Hepatocyte (in vitro differentiated cells): ENCODE measurements at regions not wholly inside any gene's neighbourhood (a gene's known extent, or its start where the extent isn't known, plus 50 kb on each side); places are given as distances from the start of the nearest gene placed in this dataset.

Experiments used
- DNase-seq: peaks from one replicate; pipeline ENCODE4 v3.0.0-alpha.2; 2016; ENCODE audit warnings: low spot score
- H2AFZ ChIP-seq: fragments of 200-600 bp; sonication (generic); 2 replicates; pipeline ENCODE4 v1.6.0; 2016; ENCODE audit warnings: antibody characterized with exemption, mild to moderate bottlenecking
- H3K27ac ChIP-seq: fragments of 200-600 bp; sonication (generic); 2 replicates; pipeline ENCODE4 v1.5.1; 2016; ENCODE audit warnings: mild to moderate bottlenecking
- H3K27me3 ChIP-seq: fragments of 200-600 bp; sonication (generic); 2 replicates; pipeline ENCODE4 v1.6.1; 2016
- H3K36me3 ChIP-seq: fragments of 200-600 bp; sonication (generic); replicated peaks from 2 replicates; pipeline ENCODE4 v1.5.1; 2016; ENCODE audit warnings: low read depth; ENCODE audit not compliant: insufficient read depth
- H3K4me1 ChIP-seq: fragments of 200-600 bp; sonication (generic); 2 replicates; pipeline ENCODE4 v1.5.1; 2016; ENCODE audit warnings: mild to moderate bottlenecking, moderate library complexity; ENCODE audit not compliant: insufficient read depth
- H3K4me2 ChIP-seq: fragments of 200-600 bp; sonication (generic); 2 replicates; pipeline ENCODE4 v1.6.0; 2016
- H3K4me3 ChIP-seq: fragments of 200-600 bp; sonication (generic); 2 replicates; pipeline ENCODE4 v1.5.1; 2016; ENCODE audit warnings: mild to moderate bottlenecking
- H3K79me2 ChIP-seq: fragments of 200-600 bp; sonication (generic); 2 replicates; pipeline ENCODE4 v1.6.0; 2017; ENCODE audit warnings: mild to moderate bottlenecking
- H3K9me2 ChIP-seq: fragments of 200-600 bp; sonication (generic); replicated peaks from 2 replicates; pipeline ENCODE4 v1.6.0; 2017; ENCODE audit warnings: mild to moderate bottlenecking; ENCODE audit not compliant: insufficient read depth
- H3K9me3 ChIP-seq: fragments of 200-600 bp; sonication (generic); 2 replicates; pipeline ENCODE4 v1.5.1; 2016; ENCODE audit warnings: low read depth, mild to moderate bottlenecking
- H4K20me1 ChIP-seq: fragments of 200-600 bp; sonication (generic); 2 replicates; pipeline ENCODE4 v1.6.0; 2016; ENCODE audit warnings: mild to moderate bottlenecking; ENCODE audit not compliant: insufficient read depth, poor library complexity, severe bottlenecking
- CTCF ChIP-seq: fragments of 200-600 bp; sonication (generic); IDR thresholded peaks from 2 replicates; pipeline ENCODE4 v1.5.1; 2016; ENCODE audit warnings: antibody characterized with exemption, mild to moderate bottlenecking; ENCODE audit not compliant: poor library complexity
- EZH2 ChIP-seq: fragments of 200-600 bp; sonication (generic); IDR thresholded peaks from 2 replicates; pipeline ENCODE4 v1.6.1; 2016; ENCODE audit warnings: antibody characterized with exemption, mild to moderate bottlenecking, borderline replicate concordance
- EZH2phosphoT487 ChIP-seq: fragments of 200-600 bp; sonication (generic); IDR thresholded peaks from one replicate; pipeline ENCODE4 v1.6.1; 2018; ENCODE audit warnings: antibody characterized with exemption, mild to moderate bottlenecking, low read depth, moderate library complexity; ENCODE audit not compliant: unreplicated experiment, severe bottlenecking
- WGBS: methylation state at CpG from one replicate; pipeline ENCODE4 v1.1.6; 2016; ENCODE audit warnings: low lambda C conversion rate; ENCODE audit errors: missing lambda C conversion rate; 5-methylcytosine and 5-hydroxymethylcytosine counted together

DNA sequence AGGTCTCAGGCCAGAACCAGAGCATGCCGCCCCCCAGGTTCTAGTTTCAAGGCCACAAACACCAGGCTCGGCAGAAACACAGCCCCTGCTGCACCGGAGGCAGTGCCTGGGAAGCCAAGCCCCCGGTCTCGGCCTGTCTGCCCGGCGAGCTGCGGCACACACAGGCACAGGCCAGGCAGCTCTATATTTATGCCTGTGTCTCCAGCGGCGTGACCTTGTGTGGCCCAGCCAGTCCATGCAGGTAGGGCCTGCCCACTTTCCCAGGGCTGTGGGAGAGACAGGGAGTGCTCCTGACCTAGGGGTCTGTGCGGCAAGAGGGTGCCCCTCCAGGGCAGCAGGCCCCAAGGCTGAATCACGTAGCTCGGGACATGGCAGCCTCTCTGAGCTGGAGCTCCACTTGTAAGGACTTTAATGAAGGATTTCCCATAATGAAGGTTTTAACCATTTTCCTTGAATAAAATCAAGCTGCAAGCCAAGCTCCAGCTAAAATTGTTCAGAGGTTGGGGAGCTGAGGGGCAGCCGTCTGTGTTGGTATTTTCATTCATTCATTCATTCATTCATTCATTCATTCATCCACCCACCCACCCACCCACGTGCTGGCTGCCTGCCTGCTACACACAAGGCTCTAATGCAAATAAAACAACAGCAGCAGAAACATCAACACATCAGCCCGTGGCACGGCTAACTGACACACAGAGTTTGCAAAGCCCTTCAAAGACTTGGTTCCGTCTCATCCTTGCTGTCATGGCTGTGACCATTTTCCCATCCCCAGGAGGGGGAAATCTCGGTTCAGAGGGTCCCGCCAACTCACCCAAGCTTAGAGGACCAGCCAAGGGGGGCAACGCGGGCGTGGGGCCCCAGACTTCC, 92.0 kb downstream of the RFLNA start:
- H3K4me2 ChIP-seq, result peak overlapping the region; percentile 100
- H3K27me3 ChIP-seq, result no peaks in the 10 kb centered on the region
- H3K36me3 ChIP-seq, result no peaks in the 10 kb centered on the region
- peaks cover 34% of the 10 kb centered on the region for H3K4me1 ChIP-seq
- 90% methylated on average over 23 of the region's 23 CpGs for WGBS
- no peak overlapping the region for H3K27ac ChIP-seq
- no peak overlapping the region for H2AFZ ChIP-seq
- peaks cover 31% of the 10 kb centered on the region for H3K79me2 ChIP-seq
- no peaks in the 10 kb centered on the region for H3K9me2 ChIP-seq
- H4K20me1 ChIP-seq, result peaks cover 20% of the 10 kb centered on the region
- H3K4me3 ChIP-seq, result no peak overlapping the region
- no peak for DNase-seq
- H3K9me3 ChIP-seq, result no peaks in the 10 kb centered on the region
- no peak for TF ChIP-seq EZH2
- no peak for TF ChIP-seq EZH2phosphoT487
- no peak for TF ChIP-seq CTCF

GRCh38 chr12:124386059-124386458, 91.2 kb downstream of the RFLNA start:
- peaks cover 32% of the 10 kb centered on the region for H3K79me2 ChIP-seq
- peaks cover 37% of the 10 kb centered on the region for H3K4me1 ChIP-seq
- no peak overlapping the region for H3K27ac ChIP-seq
- TF ChIP-seq EZH2, result no peak
- H3K27me3 ChIP-seq, result no peaks in the 10 kb centered on the region
- DNase-seq, result no peak
- WGBS, result 86% methylated on average over 17 of the region's 17 CpGs
- H2AFZ ChIP-seq, result no peak overlapping the region
- no peak overlapping the region for H3K4me3 ChIP-seq
- no peaks in the 10 kb centered on the region for H3K36me3 ChIP-seq
- H3K9me2 ChIP-seq, result no peaks in the 10 kb centered on the region
- peaks cover 25% of the 10 kb centered on the region for H4K20me1 ChIP-seq
- H3K4me2 ChIP-seq, result no peak overlapping the region
- no peaks in the 10 kb centered on the region for H3K9me3 ChIP-seq

DNA sequence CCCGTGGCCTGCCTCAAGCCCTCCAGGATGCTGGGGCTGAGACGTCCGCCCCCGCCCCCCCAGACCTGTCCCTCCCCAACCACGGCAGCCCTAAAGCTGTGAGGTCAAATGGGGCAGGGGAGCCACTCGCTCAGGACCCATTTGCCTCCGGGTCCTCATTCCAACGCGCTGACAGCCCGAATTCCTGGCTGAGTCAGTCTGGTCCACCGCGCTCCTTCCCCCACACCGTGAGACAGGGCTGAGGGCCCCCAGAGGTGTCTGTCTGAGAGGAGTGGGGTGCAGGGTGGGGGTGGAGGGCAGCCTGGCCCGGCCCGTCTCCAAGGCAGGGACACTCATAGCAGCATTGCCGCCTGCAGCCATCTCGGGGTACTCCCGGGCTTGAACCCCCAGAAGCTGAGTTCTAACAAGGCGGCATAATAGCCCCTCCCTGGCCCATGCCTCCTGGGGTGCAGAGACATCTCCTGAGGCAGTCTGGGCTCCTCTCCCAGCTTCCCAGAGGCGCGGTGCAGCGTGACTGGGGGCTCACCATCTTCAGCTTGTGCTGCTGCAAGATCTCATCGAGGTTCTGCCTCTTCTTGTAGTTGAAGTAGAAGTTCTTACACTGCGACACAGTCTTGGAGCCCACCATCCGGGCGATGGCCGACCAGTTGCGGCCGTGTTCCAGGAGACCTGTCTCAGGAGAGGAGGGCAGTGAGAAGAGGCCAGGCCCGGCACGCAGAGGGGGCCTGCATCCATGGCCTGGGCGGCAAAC, 90.5 kb downstream of the RFLNA start:
- no peak overlapping the region for H2AFZ ChIP-seq
- H3K36me3 ChIP-seq, result no peaks in the 10 kb centered on the region
- H4K20me1 ChIP-seq, result peaks cover 29% of the 10 kb centered on the region
- DNase-seq, result peak; percentile 51
- no peak overlapping the region for H3K27ac ChIP-seq
- no peaks in the 10 kb centered on the region for H3K27me3 ChIP-seq
- no peaks in the 10 kb centered on the region for H3K9me3 ChIP-seq
- H3K79me2 ChIP-seq, result peaks cover 32% of the 10 kb centered on the region
- peaks cover 38% of the 10 kb centered on the region for H3K4me1 ChIP-seq
- no peaks in the 10 kb centered on the region for H3K9me2 ChIP-seq
- 81% methylated on average over 32 of the region's 32 CpGs for WGBS
- TF ChIP-seq CTCF (no peak), EZH2 (no peak), EZH2phosphoT487 (no peak)
- no peak overlapping the region for H3K4me3 ChIP-seq
- H3K4me2 ChIP-seq, result no peak overlapping the region
